Esophagus muscularis mucosa (tissue), 3 donors: ENCODE measurements at regions not wholly inside any gene's neighbourhood (a gene's known extent, or its start where the extent isn't known, plus 50 kb on each side); places are given as distances from the start of the nearest gene placed in this dataset.

Experiments
- POLR2A ChIP-seq: fragments of 450-650 bp; IDR thresholded peaks from one replicate; pipeline ENCODE4 v1.6.1; 2017; ENCODE audit warnings: antibody characterized with exemption, moderate library complexity, mild to moderate bottlenecking, low read depth
- POLR2AphosphoS5 ChIP-seq, 2 donors: sonication (generic); formaldehyde crosslinking; IDR thresholded peaks; one replicate each; pipeline ENCODE4 v1.6.1; 2017; ENCODE audit warnings: antibody characterized with exemption in 2 of 2
- TF ChIP-seq, protein P1 (sequence below), 3 experiments: fragments of 200-600 bp in 2 of 3; fragments of 450-650 bp in 1 of 3; sonication (generic) in 2 of 3; IDR thresholded peaks; one replicate each; pipeline ENCODE4 v1.5.1; 2017 to 2019; ENCODE audit warnings: antibody characterized with exemption in 3 of 3, mild to moderate bottlenecking in 2 of 3, moderate library complexity in 1 of 3

DNA sequence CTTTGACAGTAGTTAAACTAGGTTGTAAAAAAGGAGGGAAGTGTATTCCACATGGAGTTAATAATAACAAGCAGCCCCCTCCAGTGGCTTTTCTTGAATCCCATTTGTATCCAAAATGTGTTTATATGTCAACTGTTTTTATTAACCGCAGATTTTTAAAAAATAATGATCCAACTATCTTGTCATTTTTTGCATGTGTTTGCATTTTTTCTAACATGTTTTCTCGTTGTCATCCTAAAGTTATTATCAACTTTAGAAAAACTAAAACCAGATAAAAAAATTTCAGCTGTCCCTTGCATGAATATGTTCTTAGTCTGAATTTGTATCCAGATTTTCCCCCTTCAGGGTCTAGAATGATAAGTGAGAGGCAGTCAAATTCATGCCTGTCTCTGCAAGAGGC, 1063.3 kb downstream of the BCL11A start:
- TF ChIP-seq, protein P1, sequence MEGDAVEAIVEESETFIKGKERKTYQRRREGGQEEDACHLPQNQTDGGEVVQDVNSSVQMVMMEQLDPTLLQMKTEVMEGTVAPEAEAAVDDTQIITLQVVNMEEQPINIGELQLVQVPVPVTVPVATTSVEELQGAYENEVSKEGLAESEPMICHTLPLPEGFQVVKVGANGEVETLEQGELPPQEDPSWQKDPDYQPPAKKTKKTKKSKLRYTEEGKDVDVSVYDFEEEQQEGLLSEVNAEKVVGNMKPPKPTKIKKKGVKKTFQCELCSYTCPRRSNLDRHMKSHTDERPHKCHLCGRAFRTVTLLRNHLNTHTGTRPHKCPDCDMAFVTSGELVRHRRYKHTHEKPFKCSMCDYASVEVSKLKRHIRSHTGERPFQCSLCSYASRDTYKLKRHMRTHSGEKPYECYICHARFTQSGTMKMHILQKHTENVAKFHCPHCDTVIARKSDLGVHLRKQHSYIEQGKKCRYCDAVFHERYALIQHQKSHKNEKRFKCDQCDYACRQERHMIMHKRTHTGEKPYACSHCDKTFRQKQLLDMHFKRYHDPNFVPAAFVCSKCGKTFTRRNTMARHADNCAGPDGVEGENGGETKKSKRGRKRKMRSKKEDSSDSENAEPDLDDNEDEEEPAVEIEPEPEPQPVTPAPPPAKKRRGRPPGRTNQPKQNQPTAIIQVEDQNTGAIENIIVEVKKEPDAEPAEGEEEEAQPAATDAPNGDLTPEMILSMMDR (IDR thresholded peaks at IDR 0.05), result no peak
- no peak for TF ChIP-seq POLR2A
- TF ChIP-seq POLR2AphosphoS5 (IDR thresholded peaks at IDR 0.05), result no peak
